Upper lobe of left lung (tissue), 6 donors: ENCODE measurements at regions not wholly inside any gene's neighbourhood (a gene's known extent, or its start where the extent isn't known, plus 50 kb on each side); places are given as distances from the start of the nearest gene placed in this dataset.

Source experiments
- ATAC-seq, 2 donors: fragments of 200-7000 bp; cut with Tn5 transposase; one replicate each; pipeline ENCODE4 v1.9.1; 2022; ENCODE audit warnings: mild to moderate bottlenecking in 2 of 2, moderate library complexity in 2 of 2; ENCODE audit not compliant: low FRiP score in 2 of 2
- DNase-seq, 2 donors: peaks; one replicate each; pipeline ENCODE4 v3.0.0-alpha.2; 2019 to 2020
- H3K27ac ChIP-seq, 4 donors: fragments of 200-600 bp; sonication (generic); one replicate each; pipeline ENCODE4 v1.5.1; 2016 to 2019
- H3K27me3 ChIP-seq, 4 donors: fragments of 200-600 bp; sonication (generic); one replicate each; pipeline ENCODE4 v1.5.1; 2017 to 2019
- H3K36me3 ChIP-seq, 4 donors: fragments of 200-600 bp; sonication (generic); one replicate each; pipeline ENCODE4 v1.5.1; 2016 to 2019
- H3K4me1 ChIP-seq, 4 donors: fragments of 200-600 bp; sonication (generic); one replicate each; pipeline ENCODE4 v1.5.1; 2018 to 2019
- H3K4me3 ChIP-seq, 4 donors: fragments of 200-600 bp; sonication (generic); one replicate each; pipeline ENCODE4 v1.5.1; 2017 to 2019; ENCODE audit warnings: mild to moderate bottlenecking in 2 of 4, moderate library complexity in 1 of 4
- H3K9me3 ChIP-seq, 4 donors: fragments of 200-600 bp; sonication (generic); one replicate each; pipeline ENCODE4 v1.5.1; 2018 to 2019
- EP300 ChIP-seq, 4 donors: sonication (generic); formaldehyde crosslinking; IDR thresholded peaks; one replicate each; pipeline ENCODE4 v1.5.1; 2017; ENCODE audit warnings: antibody characterized with exemption in 4 of 4, control low read depth in 2 of 4
- POLR2A ChIP-seq, 4 donors: fragments of 450-650 bp; IDR thresholded peaks; one replicate each; pipeline ENCODE4 v1.5.1; 2016 to 2017; ENCODE audit warnings: antibody characterized with exemption in 4 of 4, mild to moderate bottlenecking in 2 of 4
- POLR2AphosphoS5 ChIP-seq, 2 donors: sonication (generic); formaldehyde crosslinking; IDR thresholded peaks; one replicate each; pipeline ENCODE4 v1.5.1; 2017; ENCODE audit warnings: antibody characterized with exemption in 2 of 2
- WGBS, 2 donors: methylation state at CpG; one replicate each; pipeline ENCODE4 v1.1.5; 2017 to 2018; 5-methylcytosine and 5-hydroxymethylcytosine counted together
- TF ChIP-seq, protein P1 (sequence below), 6 experiments: fragments of 450-650 bp in 4 of 6; fragments of 200-600 bp in 2 of 6; sonication (generic) in 2 of 6; IDR thresholded peaks; one replicate each; pipeline ENCODE4 v1.5.1; 2016 to 2019; ENCODE audit warnings: antibody characterized with exemption in 6 of 6
- donor health status: DM: no; HTN: no; CAD: no; lungs with moderate emphysema.
- donor health status: DM: no; HTN: yes; CAD: no; lungs with severe emphysema.

DNA sequence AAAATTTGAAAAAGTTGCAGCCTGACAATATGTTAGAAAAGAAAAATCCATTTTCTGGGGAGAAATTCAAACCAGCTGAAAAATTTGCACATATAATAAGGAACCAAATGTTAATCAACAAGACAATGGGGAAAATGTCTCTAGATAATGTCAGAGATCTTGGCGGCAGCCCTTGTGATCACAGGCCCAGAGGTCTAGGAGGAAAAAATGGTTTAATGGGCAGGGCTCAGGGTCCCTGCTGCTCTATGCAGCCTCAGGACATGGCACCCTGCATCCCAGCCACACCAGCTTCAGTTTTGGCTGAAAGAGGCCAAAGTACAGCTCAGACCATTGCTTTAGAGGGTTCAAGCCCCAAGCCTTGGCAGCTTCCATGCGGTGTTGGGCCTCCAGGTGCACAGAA, 701.9 kb downstream of the IGSF11 start:
- Histone ChIP-seq H3K27me3 (no peaks in the 10 kb centered on the region), H3K27ac (no peak overlapping the region), H3K36me3 (no peaks in the 10 kb centered on the region), H3K4me1 (no peaks in the 10 kb centered on the region), H3K4me3 (no peak overlapping the region), H3K9me3 (peaks cover 0 to 16% (median 5%) of the 10 kb centered on the region in 4 donors)
- 88 to 100% methylated on average over 1 to 2 of the region's 2 CpGs for WGBS, 2 donors
- ATAC-seq, result no peak
- no peak for DNase-seq
- TF ChIP-seq POLR2AphosphoS5 (IDR thresholded peaks at IDR 0.05) (no peak), EP300 (IDR thresholded peaks at IDR 0.05) (no peak), POLR2A (IDR thresholded peaks at IDR 0.05) (no peak)
- TF ChIP-seq, protein P1, sequence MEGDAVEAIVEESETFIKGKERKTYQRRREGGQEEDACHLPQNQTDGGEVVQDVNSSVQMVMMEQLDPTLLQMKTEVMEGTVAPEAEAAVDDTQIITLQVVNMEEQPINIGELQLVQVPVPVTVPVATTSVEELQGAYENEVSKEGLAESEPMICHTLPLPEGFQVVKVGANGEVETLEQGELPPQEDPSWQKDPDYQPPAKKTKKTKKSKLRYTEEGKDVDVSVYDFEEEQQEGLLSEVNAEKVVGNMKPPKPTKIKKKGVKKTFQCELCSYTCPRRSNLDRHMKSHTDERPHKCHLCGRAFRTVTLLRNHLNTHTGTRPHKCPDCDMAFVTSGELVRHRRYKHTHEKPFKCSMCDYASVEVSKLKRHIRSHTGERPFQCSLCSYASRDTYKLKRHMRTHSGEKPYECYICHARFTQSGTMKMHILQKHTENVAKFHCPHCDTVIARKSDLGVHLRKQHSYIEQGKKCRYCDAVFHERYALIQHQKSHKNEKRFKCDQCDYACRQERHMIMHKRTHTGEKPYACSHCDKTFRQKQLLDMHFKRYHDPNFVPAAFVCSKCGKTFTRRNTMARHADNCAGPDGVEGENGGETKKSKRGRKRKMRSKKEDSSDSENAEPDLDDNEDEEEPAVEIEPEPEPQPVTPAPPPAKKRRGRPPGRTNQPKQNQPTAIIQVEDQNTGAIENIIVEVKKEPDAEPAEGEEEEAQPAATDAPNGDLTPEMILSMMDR (IDR thresholded peaks at IDR 0.05), result no peak

DNA sequence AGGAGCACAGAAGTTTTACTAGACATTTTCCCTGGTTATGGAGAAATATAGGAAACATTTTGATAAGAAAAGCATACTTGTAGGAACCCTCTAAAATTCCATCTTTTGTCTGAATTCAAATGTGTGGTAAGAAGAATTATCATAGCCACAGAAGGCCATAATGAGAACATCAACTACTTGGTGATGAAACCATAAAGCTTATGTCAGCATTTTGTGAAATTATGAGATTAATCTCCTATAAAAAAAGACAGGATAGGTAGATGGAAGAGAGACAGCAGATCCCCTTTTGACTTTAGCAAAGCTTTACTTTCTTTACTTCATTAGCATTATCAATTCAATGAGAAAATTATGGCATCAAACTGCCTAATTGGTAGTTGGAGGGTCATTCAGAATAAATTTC, 697.0 kb downstream of the IGSF11 start:
- TF ChIP-seq, protein P1 (IDR thresholded peaks at IDR 0.05), result no peak
- TF ChIP-seq EP300 (IDR thresholded peaks at IDR 0.05) (no peak), POLR2AphosphoS5 (IDR thresholded peaks at IDR 0.05) (no peak), POLR2A (IDR thresholded peaks at IDR 0.05) (no peak)
- no peak for ATAC-seq

DNA sequence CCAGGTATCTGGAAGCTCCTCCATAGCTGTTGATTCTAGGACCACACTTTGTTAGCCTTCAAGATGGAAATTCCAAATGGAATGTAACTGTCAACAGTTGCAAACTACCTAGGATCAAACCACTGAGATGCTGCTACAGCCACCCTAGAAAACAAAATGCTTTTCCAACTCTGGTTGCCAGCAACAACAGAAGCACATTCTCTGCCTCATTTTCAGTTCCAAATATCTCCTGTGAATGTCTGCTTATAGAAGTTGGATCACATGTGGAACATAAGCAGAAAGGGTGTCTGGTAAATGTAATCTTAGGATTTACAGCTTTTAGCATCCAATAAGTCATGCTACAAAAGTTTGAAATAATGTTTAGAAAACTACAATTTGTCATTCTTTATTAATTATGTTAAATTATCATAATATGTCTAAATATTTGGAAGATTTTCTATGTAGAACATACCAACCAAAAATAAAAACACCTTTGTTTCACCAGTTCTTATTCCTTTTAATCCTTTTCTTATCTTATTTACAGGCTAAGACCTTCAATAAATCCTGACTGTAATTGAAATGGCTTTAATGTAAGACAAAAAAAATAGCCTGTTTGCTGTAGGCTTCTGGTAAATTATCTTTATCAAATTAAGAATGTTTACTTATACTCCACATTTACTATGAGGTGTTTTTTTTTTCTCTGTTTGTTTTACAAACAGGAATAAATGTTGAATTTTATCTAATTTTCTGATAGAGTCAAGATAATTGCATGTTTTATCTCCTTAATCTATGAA, 687.1 kb downstream of the IGSF11 start:
- H3K4me1 ChIP-seq, result no peaks in the 10 kb centered on the region
- no peak for DNase-seq
- H3K4me3 ChIP-seq, result no peak overlapping the region
- no peak overlapping the region for H3K27ac ChIP-seq
- ATAC-seq, result no peak
- no peaks in the 10 kb centered on the region for H3K36me3 ChIP-seq
- no peaks in the 10 kb centered on the region for H3K27me3 ChIP-seq
- TF ChIP-seq, protein P1 (IDR thresholded peaks at IDR 0.05), result no peak
- TF ChIP-seq EP300 (IDR thresholded peaks at IDR 0.05) (no peak), POLR2A (IDR thresholded peaks at IDR 0.05) (no peak), POLR2AphosphoS5 (IDR thresholded peaks at IDR 0.05) (no peak)
- no peaks in the 10 kb centered on the region for H3K9me3 ChIP-seq

More for the DNA sequence above, 697.0 kb downstream of the IGSF11 start:
- Histone ChIP-seq H3K4me1 (no peaks in the 10 kb centered on the region), H3K4me3 (no peak overlapping the region), H3K27me3 (no peaks in the 10 kb centered on the region), H3K9me3 (peaks cover 0 to 14% (median 4%) of the 10 kb centered on the region in 4 donors), H3K36me3 (no peaks in the 10 kb centered on the region), H3K27ac (no peak overlapping the region)
- no peak for DNase-seq

DNA sequence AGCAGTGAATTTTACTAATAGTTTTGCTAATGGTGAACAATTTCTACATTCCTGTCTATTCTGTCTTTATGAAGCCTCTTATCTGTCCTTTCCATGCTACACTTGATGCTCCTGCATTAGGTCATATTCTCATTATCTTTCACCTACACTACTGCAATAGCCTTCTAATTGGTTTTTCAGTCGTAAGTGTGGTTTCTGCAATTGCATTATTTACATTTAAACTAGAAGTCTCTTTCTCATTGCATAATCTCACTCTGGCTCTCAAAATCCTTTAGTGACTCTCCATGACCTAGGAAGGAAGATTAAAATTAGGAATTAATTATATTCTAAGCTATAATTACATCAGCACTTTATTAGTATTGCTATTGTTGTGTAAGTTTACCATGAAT, 686.5 kb downstream of the IGSF11 start:
- ATAC-seq, result no peak

More for the DNA sequence above, 686.5 kb downstream of the IGSF11 start:
- WGBS, 2 donors, result 56 to 63% methylated on average over 1 of the region's 1 CpG
- Histone ChIP-seq H3K4me1 (no peaks in the 10 kb centered on the region), H3K4me3 (no peak overlapping the region), H3K27me3 (no peaks in the 10 kb centered on the region), H3K27ac (no peak overlapping the region), H3K36me3 (no peaks in the 10 kb centered on the region), H3K9me3 (no peaks in the 10 kb centered on the region)
- TF ChIP-seq POLR2A (IDR thresholded peaks at IDR 0.05), result no peak
- TF ChIP-seq POLR2AphosphoS5 (IDR thresholded peaks at IDR 0.05), result no peak
- TF ChIP-seq, protein P1 (IDR thresholded peaks at IDR 0.05), result no peak
- no peak for TF ChIP-seq EP300 (IDR thresholded peaks at IDR 0.05)
- no peak for DNase-seq
